ENCODE measurements at regions not wholly inside any gene's neighbourhood (a gene's known extent, or its start where the extent isn't known, plus 50 kb on each side); places are given as distances from the start of the nearest gene placed in this dataset.

DNA sequence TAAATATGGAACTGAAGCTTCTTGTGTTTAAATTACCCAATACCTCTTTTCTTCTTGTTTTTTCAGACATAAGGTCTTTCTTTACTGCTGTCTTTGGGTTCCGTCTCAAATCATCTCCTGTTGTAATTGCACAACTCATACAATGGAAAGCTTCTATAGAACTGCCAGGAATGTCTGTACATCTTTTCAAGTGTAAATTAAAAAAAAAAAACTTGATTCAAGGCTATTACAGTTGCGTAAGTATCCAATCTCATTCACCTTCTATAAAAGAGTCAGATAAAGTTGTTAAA is 243.5 kb downstream of the ICE1 start:
- no peak for DNase-seq (ENCODE audit: low spot score)
- intact Hi-C loops (cut with micrococcal nuclease; ENCODE audit: unreplicated experiment): no loop called here
- H3K36me3 ChIP-seq (ENCODE audit: insufficient read depth, low read length, poor library complexity, severe bottlenecking): no peaks in the 10 kb centered on the region
- no peaks in the 10 kb centered on the region for H3K4me1 ChIP-seq (ENCODE audit: insufficient read depth, low read length, poor library complexity, severe bottlenecking)
- peaks cover 35% of the 10 kb centered on the region for H3K27me3 ChIP-seq (replicated peaks; ENCODE audit: insufficient read depth, low read depth, low read length, poor library complexity)
- no peaks in the 10 kb centered on the region for H3K9me3 ChIP-seq (ENCODE audit: low read depth, low read length, poor library complexity, severe bottlenecking)
- H3K27ac ChIP-seq (ENCODE audit: low read depth, low read length, poor library complexity, severe bottlenecking): no peak overlapping the region
- H3K4me3 ChIP-seq (ENCODE audit: low read depth, low read length, poor library complexity, severe bottlenecking): no peak overlapping the region
- no TSS peak for BruUV-seq (replicated peaks)
- no peak for TF ChIP-seq EZH2 (IDR thresholded peaks at IDR 0.05; ENCODE audit: borderline replicate concordance, low read depth, low read length, poor library complexity, severe bottlenecking)
- TF ChIP-seq, protein P1, sequence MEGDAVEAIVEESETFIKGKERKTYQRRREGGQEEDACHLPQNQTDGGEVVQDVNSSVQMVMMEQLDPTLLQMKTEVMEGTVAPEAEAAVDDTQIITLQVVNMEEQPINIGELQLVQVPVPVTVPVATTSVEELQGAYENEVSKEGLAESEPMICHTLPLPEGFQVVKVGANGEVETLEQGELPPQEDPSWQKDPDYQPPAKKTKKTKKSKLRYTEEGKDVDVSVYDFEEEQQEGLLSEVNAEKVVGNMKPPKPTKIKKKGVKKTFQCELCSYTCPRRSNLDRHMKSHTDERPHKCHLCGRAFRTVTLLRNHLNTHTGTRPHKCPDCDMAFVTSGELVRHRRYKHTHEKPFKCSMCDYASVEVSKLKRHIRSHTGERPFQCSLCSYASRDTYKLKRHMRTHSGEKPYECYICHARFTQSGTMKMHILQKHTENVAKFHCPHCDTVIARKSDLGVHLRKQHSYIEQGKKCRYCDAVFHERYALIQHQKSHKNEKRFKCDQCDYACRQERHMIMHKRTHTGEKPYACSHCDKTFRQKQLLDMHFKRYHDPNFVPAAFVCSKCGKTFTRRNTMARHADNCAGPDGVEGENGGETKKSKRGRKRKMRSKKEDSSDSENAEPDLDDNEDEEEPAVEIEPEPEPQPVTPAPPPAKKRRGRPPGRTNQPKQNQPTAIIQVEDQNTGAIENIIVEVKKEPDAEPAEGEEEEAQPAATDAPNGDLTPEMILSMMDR (conservative IDR thresholded peaks at IDR 0.05; ENCODE audit: low read depth, low read length): no peak
- CTCF ChIA-PET: no interaction called here
- POLR2A ChIA-PET (ENCODE audit: low non-redundant PET): no interaction called here

DNA sequence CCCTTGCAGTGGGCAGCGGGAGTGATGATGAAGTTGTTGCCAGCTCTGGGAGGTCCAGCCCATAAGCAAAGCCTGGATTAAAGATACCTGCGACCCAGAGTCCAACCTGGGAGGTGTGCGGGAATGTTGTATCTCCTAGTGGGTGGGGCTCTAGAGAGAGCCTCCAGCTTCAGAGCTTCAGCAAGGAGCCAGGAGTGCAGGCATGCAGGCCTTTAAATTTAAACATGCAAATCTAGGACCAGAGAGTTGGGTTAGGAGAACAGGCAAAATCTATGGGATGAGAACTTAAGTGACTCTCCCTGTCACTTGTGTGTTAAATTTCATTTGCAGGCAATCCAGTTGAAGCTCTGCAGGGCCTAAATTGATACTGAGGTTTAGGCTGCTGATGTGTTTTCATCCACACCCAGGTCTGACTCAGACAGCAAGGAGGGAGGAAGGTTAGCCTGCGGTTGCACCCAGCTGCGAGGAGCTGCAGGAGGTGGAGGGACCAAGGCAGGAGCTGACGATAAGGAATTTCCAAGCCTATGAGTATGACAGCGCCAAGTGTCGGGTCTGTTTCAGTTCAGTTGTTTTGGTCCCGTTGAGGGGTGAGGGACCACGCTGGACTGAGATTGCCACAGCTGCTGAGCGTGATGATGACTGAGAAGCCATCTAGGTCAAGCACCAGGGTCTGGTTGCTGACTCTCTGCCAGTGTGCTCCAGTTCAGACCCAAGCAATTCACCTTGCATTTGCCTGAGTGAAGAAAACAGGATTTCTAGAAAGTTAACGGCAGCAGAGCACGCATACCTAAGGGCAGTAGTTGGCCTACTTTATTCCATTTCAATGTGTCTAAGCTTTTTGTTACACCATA is 243.0 kb downstream of the ICE1 start:
- intact Hi-C loops (cut with micrococcal nuclease; ENCODE audit: unreplicated experiment): no loop called here
- no peak for TF ChIP-seq EZH2 (IDR thresholded peaks at IDR 0.05; ENCODE audit: borderline replicate concordance, low read depth, low read length, poor library complexity, severe bottlenecking)
- TF ChIP-seq, protein P1 (conservative IDR thresholded peaks at IDR 0.05; ENCODE audit: low read depth, low read length): no peak
- POLR2A ChIA-PET (ENCODE audit: low non-redundant PET): no interaction called here

DNA sequence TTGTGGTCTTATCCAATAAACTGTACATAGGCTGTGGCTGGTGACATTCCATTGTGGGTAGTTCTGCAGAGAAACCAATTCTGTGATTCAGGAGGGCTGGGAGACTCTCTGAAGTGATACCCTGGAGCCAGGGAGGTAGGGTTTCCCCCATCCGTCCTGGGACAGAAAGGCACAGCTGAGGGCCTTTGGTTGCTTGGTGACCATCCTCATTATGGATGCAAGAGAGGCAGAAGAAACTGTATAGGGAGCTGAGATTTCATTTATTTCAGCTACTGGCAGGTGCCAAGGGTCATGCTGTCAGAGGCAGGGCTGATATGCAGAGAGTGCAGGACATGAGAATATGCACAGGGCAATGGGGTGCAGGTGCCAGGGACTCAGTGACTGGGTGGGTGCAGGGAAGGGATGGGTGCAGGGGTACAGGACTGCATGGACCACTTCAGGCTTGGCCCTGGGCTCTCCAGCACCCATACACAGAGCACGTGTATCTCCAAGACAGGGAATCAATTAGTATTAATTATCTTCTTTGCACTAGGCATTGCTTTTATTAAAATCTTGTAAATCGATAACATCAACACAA is 236.5 kb downstream of the ICE1 start:
- ChIA-PET POLR2A (ENCODE audit: low non-redundant PET) (no interaction called here), CTCF (no interaction called here)
- no TSS peak for BruUV-seq (replicated peaks)
- Histone ChIP-seq H3K27ac (ENCODE audit: low read depth, low read length, poor library complexity, severe bottlenecking) (no peak overlapping the region), H3K27me3 (replicated peaks; ENCODE audit: insufficient read depth, low read depth, low read length, poor library complexity) (peaks cover 80% of the 10 kb centered on the region), H3K36me3 (ENCODE audit: insufficient read depth, low read length, poor library complexity, severe bottlenecking) (no peaks in the 10 kb centered on the region), H3K4me1 (ENCODE audit: insufficient read depth, low read length, poor library complexity, severe bottlenecking) (no peaks in the 10 kb centered on the region), H3K9me3 (ENCODE audit: low read depth, low read length, poor library complexity, severe bottlenecking) (no peaks in the 10 kb centered on the region), H3K4me3 (ENCODE audit: low read depth, low read length, poor library complexity, severe bottlenecking) (no peak overlapping the region)
- TF ChIP-seq EZH2 (IDR thresholded peaks at IDR 0.05; ENCODE audit: borderline replicate concordance, low read depth, low read length, poor library complexity, severe bottlenecking): no peak
- TF ChIP-seq, protein P1 (conservative IDR thresholded peaks at IDR 0.05; ENCODE audit: low read depth, low read length): no peak
- DNase-seq (ENCODE audit: low spot score): no peak
- intact Hi-C loops (cut with micrococcal nuclease; ENCODE audit: unreplicated experiment): no loop called here

More for the DNA sequence above, 243.0 kb downstream of the ICE1 start:
- no peak for DNase-seq (ENCODE audit: low spot score)
- no peak overlapping the region for H3K27ac ChIP-seq (ENCODE audit: low read depth, low read length, poor library complexity, severe bottlenecking)
- no peaks in the 10 kb centered on the region for H3K4me1 ChIP-seq (ENCODE audit: insufficient read depth, low read length, poor library complexity, severe bottlenecking)
- no peak overlapping the region for H3K4me3 ChIP-seq (ENCODE audit: low read depth, low read length, poor library complexity, severe bottlenecking)
- no peaks in the 10 kb centered on the region for H3K36me3 ChIP-seq (ENCODE audit: insufficient read depth, low read length, poor library complexity, severe bottlenecking)
- peaks cover 37% of the 10 kb centered on the region for H3K27me3 ChIP-seq (replicated peaks; ENCODE audit: insufficient read depth, low read depth, low read length, poor library complexity)
- CTCF ChIA-PET: no interaction called here
- H3K9me3 ChIP-seq (ENCODE audit: low read depth, low read length, poor library complexity, severe bottlenecking): no peaks in the 10 kb centered on the region
- BruUV-seq (replicated peaks): no TSS peak
